Tibial nerve (tissue), 4 donors: ENCODE measurements at regions not wholly inside any gene's neighbourhood (a gene's known extent, or its start where the extent isn't known, plus 50 kb on each side); places are given as distances from the start of the nearest gene placed in this dataset.

Experiments used
- DNase-seq, 2 donors: peaks; one replicate each; pipeline ENCODE4 v3.0.0-alpha.2; 2019; ENCODE audit warnings: low spot score in 2 of 2
- H3K27ac ChIP-seq, 4 donors: fragments of 200-600 bp; sonication (generic) in 3 of 4; one replicate each; pipeline ENCODE4 v1.5.1; 2017 to 2019; ENCODE audit warnings: mild to moderate bottlenecking in 1 of 4
- H3K27me3 ChIP-seq, 2 donors: fragments of 200-600 bp; sonication (generic) in 1 of 2; one replicate each; pipeline versions ENCODE4 v1.5.1 to v1.6.0; 2017 to 2019
- H3K36me3 ChIP-seq, 3 donors: fragments of 200-600 bp; sonication (generic); one replicate each; pipeline ENCODE4 v1.5.1; 2018 to 2019
- H3K4me1 ChIP-seq, 4 donors: fragments of 200-600 bp; sonication (generic) in 3 of 4; one replicate each; pipeline ENCODE4 v1.5.1; 2017 to 2019
- H3K4me3 ChIP-seq, 4 donors: fragments of 200-600 bp; sonication (generic) in 3 of 4; one replicate each; pipeline ENCODE4 v1.5.1; 2017 to 2019; ENCODE audit warnings: mild to moderate bottlenecking in 1 of 4, moderate library complexity in 1 of 4
- H3K9me3 ChIP-seq, 4 donors: fragments of 200-600 bp; sonication (generic) in 3 of 4; one replicate each; pipeline ENCODE4 v1.5.1; 2017 to 2019
- EP300 ChIP-seq, 2 donors: sonication (generic); formaldehyde crosslinking; IDR thresholded peaks; one replicate each; pipeline ENCODE4 v1.6.1; 2017; ENCODE audit warnings: antibody characterized with exemption in 2 of 2, mild to moderate bottlenecking in 1 of 2
- POLR2A ChIP-seq, 2 donors: fragments of 450-650 bp; IDR thresholded peaks; one replicate each; pipeline ENCODE4 v1.6.1; 2017; ENCODE audit warnings: antibody characterized with exemption in 2 of 2, mild to moderate bottlenecking in 2 of 2, moderate library complexity in 2 of 2
- WGBS, 2 donors: methylation state at CpG; one replicate each; pipeline ENCODE4 v1.1.5; 2018; 5-methylcytosine and 5-hydroxymethylcytosine counted together
- TF ChIP-seq, protein P1 (sequence below), 5 experiments: fragments of 200-600 bp in 3 of 5; fragments of 450-650 bp in 2 of 5; sonication (generic) in 3 of 5; IDR thresholded peaks; one replicate each; pipeline ENCODE4 v1.5.1; 2016 to 2019; ENCODE audit warnings: antibody characterized with exemption in 5 of 5, mild to moderate bottlenecking in 3 of 5, moderate library complexity in 2 of 5

GRCh38 chr2:78009289-78009688, 487.1 kb upstream of the LRRTM4 start:
- Histone ChIP-seq H3K27ac (no peak overlapping the region), H3K4me3 (no peak overlapping the region), H3K9me3 (peaks cover 0 to 13% (median 0%) of the 10 kb centered on the region in 4 donors), H3K4me1 (no peaks in the 10 kb centered on the region), H3K36me3 (no peaks in the 10 kb centered on the region), H3K27me3 (no peaks in the 10 kb centered on the region)
- no peak for DNase-seq
- TF ChIP-seq, protein P1, sequence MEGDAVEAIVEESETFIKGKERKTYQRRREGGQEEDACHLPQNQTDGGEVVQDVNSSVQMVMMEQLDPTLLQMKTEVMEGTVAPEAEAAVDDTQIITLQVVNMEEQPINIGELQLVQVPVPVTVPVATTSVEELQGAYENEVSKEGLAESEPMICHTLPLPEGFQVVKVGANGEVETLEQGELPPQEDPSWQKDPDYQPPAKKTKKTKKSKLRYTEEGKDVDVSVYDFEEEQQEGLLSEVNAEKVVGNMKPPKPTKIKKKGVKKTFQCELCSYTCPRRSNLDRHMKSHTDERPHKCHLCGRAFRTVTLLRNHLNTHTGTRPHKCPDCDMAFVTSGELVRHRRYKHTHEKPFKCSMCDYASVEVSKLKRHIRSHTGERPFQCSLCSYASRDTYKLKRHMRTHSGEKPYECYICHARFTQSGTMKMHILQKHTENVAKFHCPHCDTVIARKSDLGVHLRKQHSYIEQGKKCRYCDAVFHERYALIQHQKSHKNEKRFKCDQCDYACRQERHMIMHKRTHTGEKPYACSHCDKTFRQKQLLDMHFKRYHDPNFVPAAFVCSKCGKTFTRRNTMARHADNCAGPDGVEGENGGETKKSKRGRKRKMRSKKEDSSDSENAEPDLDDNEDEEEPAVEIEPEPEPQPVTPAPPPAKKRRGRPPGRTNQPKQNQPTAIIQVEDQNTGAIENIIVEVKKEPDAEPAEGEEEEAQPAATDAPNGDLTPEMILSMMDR (IDR thresholded peaks at IDR 0.05), result no peak
- TF ChIP-seq EP300 (IDR thresholded peaks at IDR 0.05) (no peak), POLR2A (IDR thresholded peaks at IDR 0.05) (no peak)

DNA sequence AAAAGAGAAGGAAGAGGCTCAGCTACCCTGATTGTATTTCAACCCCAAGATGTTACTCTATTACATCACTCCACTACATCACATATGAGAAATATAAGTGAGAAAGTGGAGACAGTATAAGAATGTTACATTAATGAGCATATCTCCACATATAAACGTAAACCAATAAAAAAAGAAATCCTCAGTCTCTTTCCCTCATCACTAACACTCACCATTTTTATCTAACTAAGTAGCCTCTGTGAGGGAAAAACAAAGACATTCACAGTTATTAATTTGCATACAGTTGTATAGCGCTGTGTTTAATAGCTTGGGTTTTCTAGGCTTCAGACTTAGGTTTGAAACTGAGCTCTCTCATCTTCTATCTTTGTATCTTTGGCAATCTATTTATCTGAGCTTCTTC, 489.1 kb upstream of the LRRTM4 start:
- Histone ChIP-seq H3K4me3 (no peak overlapping the region), H3K27me3 (no peaks in the 10 kb centered on the region), H3K9me3 (no peaks in the 10 kb centered on the region), H3K27ac (no peak overlapping the region), H3K4me1 (no peaks in the 10 kb centered on the region), H3K36me3 (no peaks in the 10 kb centered on the region)
- 76 to 82% methylated on average over 2 of the region's 2 CpGs for WGBS, 2 donors
- TF ChIP-seq POLR2A (IDR thresholded peaks at IDR 0.05) (no peak), EP300 (IDR thresholded peaks at IDR 0.05) (no peak)
- TF ChIP-seq, protein P1 (IDR thresholded peaks at IDR 0.05), result no peak
- no peak for DNase-seq

- DNase-seq, result no peak
- no peaks in the 10 kb centered on the region for H3K27me3 ChIP-seq
- TF ChIP-seq EP300 (IDR thresholded peaks at IDR 0.05), result no peak
- no peak for TF ChIP-seq POLR2A (IDR thresholded peaks at IDR 0.05)
- TF ChIP-seq, protein P1 (IDR thresholded peaks at IDR 0.05), result no peak
- H3K36me3 ChIP-seq, result no peaks in the 10 kb centered on the region
- H3K4me1 ChIP-seq, result no peaks in the 10 kb centered on the region
- H3K9me3 ChIP-seq, result peaks cover 0 to 7% (median 3%) of the 10 kb centered on the region in 4 donors
- no peak overlapping the region for H3K27ac ChIP-seq
- 65 to 67% methylated on average over 4 of the region's 4 CpGs for WGBS, 2 donors
- H3K4me3 ChIP-seq, result no peak overlapping the region
These were observed 498.3 kb upstream of the LRRTM4 start for GRCh38 chr2:78020491-78020890.

GRCh38 chr2:78023356-78023755, 501.2 kb upstream of the LRRTM4 start:
- Histone ChIP-seq H3K4me3 (no peak overlapping the region), H3K9me3 (peaks cover 0 to 12% (median 5%) of the 10 kb centered on the region in 4 donors), H3K36me3 (no peaks in the 10 kb centered on the region), H3K27me3 (no peaks in the 10 kb centered on the region), H3K27ac (no peak overlapping the region), H3K4me1 (no peaks in the 10 kb centered on the region)
- no peak for DNase-seq
- WGBS, 2 donors, result 71 to 86% methylated on average over 1 of the region's 1 CpG
- TF ChIP-seq POLR2A (IDR thresholded peaks at IDR 0.05), result no peak
- TF ChIP-seq, protein P1 (IDR thresholded peaks at IDR 0.05), result no peak
- no peak for TF ChIP-seq EP300 (IDR thresholded peaks at IDR 0.05)

DNA sequence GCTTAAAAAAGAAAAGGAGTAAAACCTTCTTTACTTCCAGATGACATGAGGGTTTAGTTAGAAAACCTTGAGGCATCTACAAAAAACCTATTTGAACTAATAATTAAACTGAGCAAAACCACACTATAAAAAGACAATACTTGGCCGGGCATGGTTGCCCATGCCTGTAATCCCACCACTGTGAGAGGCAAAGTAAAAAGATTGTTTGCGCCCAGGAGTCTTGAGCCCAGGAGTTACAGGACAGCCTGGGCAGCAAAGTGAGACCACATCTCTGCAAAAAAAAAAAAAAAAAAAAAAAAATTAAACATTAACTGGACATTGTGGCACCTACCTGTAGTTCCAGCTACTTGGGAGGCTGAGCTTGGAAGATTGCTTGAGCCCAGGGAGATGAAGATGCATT, 502.8 kb upstream of the LRRTM4 start:
- Histone ChIP-seq H3K9me3 (peaks cover 0 to 28% (median 8%) of the 10 kb centered on the region in 4 donors), H3K27me3 (no peaks in the 10 kb centered on the region), H3K4me3 (no peak overlapping the region), H3K4me1 (no peaks in the 10 kb centered on the region), H3K27ac (no peak overlapping the region), H3K36me3 (no peaks in the 10 kb centered on the region)
- no peak for DNase-seq
- TF ChIP-seq EP300 (IDR thresholded peaks at IDR 0.05), result no peak
- TF ChIP-seq POLR2A (IDR thresholded peaks at IDR 0.05), result no peak
- TF ChIP-seq, protein P1 (IDR thresholded peaks at IDR 0.05), result no peak
- WGBS, 2 donors, result 86 to 89% methylated on average over 2 of the region's 2 CpGs
